H1 (cell line): ENCODE measurements at regions not wholly inside any gene's neighbourhood (a gene's known extent, or its start where the extent isn't known, plus 50 kb on each side); places are given as distances from the start of the nearest gene placed in this dataset.

Experiments
- CTCF ChIA-PET: fragments of 300-600 bp; sonication (Branson Sonifier 250); formaldehyde crosslinking; loops from one replicate; lab custom pipeline; 2021; ENCODE audit not compliant: partially characterized antibody; lab: Charles Lee
- POLR2A ChIA-PET: fragments of 300-600 bp; sonication (Branson Sonifier 250); formaldehyde crosslinking; loops from one replicate; lab custom pipeline; 2021; ENCODE audit warnings: inconsistent platforms; ENCODE audit not compliant: partially characterized antibody; lab: Charles Lee
- DNase-seq, 2 experiments: peaks; one replicate each; pipeline versions ENCODE4 v3.0.0 to v3.0.0-alpha.2; 2010 to 2022; ENCODE audit warnings: low spot score in 2 of 2, low read depth in 1 of 2, mixed read lengths in 1 of 2
- FAIRE-seq: peaks from 2 replicates; lab custom pipeline; 2011; peaks lifted over from hg19 to GRCh38; lab: Jason Lieb, UNC
- H2AFZ ChIP-seq: 2 replicates; pipeline ENCODE4 v1.8.1; 2012; ENCODE audit warnings: low read length, inconsistent platforms
- H2AK5ac ChIP-seq: 2 replicates; pipeline ENCODE4 v1.6.1; 2013; ENCODE audit warnings: low read depth, low read length
- H2BK120ac ChIP-seq: replicated peaks from 2 replicates; pipeline ENCODE3; 2013; ENCODE audit warnings: low read depth, low read length, inconsistent platforms
- H2BK12ac ChIP-seq: 2 replicates; pipeline ENCODE4 v1.6.1; 2013; ENCODE audit warnings: low read depth, low read length
- H2BK15ac ChIP-seq: 2 replicates; pipeline ENCODE4 v1.6.1; 2013; ENCODE audit warnings: low read length
- H2BK20ac ChIP-seq: 2 replicates; pipeline ENCODE4 v1.6.1; 2013; ENCODE audit warnings: low read length
- H2BK5ac ChIP-seq: 2 replicates; pipeline ENCODE4 v1.6.1; 2013; ENCODE audit warnings: low read depth, low read length
- H3K14ac ChIP-seq: 2 replicates; pipeline ENCODE4 v1.6.1; 2013; ENCODE audit warnings: inconsistent platforms; ENCODE audit not compliant: insufficient read length
- H3K18ac ChIP-seq: 2 replicates; pipeline ENCODE4 v1.6.1; 2013; ENCODE audit warnings: low read length; ENCODE audit errors: extremely low read depth
- H3K23ac ChIP-seq: 2 replicates; pipeline ENCODE4 v1.6.1; 2013; ENCODE audit warnings: inconsistent platforms; ENCODE audit not compliant: insufficient read length
- H3K23me2 ChIP-seq: 2 replicates; pipeline ENCODE4 v1.6.1; 2013; ENCODE audit warnings: low read depth, low read length
- H3K27ac ChIP-seq: 2 replicates; pipeline ENCODE4 v1.6.1; 2011; ENCODE audit warnings: low read depth, low read length, inconsistent platforms
- H3K27me3 ChIP-seq, 4 experiments: replicated peaks in 1 of 4; 1 replicate in 1 of 4; 2 replicates in 3 of 4; pipeline versions ENCODE4 v1.6.1 to v1.8.1; 2011 to 2013; ENCODE audit warnings: low read length in 3 of 4, mild to moderate bottlenecking in 3 of 4, inconsistent platforms in 2 of 4, mixed read lengths in 2 of 4, moderate library complexity in 1 of 4; ENCODE audit not compliant: control insufficient read depth in 3 of 4, insufficient read depth in 3 of 4; ENCODE audit errors: extremely low read depth in 1 of 4
- H3K36me3 ChIP-seq, 4 experiments: 2 replicates each; pipeline versions ENCODE4 v1.6.1 to v1.8.1; 2011 to 2013; ENCODE audit warnings: mild to moderate bottlenecking in 4 of 4, low read length in 3 of 4, moderate library complexity in 2 of 4, control low read depth in 1 of 4, inconsistent platforms in 1 of 4; ENCODE audit not compliant: insufficient read depth in 4 of 4, control insufficient read depth in 2 of 4
- H3K4ac ChIP-seq: replicated peaks from 2 replicates; pipeline ENCODE3; 2013; ENCODE audit warnings: low read length, low read depth, mixed read lengths, inconsistent platforms; ENCODE audit not compliant: insufficient read length
- H3K4me1 ChIP-seq, 4 experiments: replicated peaks in 1 of 4; 1 replicate in 1 of 4; 2 replicates in 3 of 4; pipeline versions ENCODE4 v1.6.1 to v1.8.1; 2011 to 2013; ENCODE audit warnings: low read length in 3 of 4, inconsistent platforms in 2 of 4, mixed read lengths in 1 of 4; ENCODE audit not compliant: insufficient read depth in 4 of 4, control insufficient read depth in 3 of 4
- H3K4me2 ChIP-seq, 2 experiments: 2 replicates each; pipeline versions ENCODE4 v1.6.1 to v1.8.1; 2011 to 2013; ENCODE audit warnings: low read depth in 2 of 2, low read length in 2 of 2, control low read depth in 1 of 2, inconsistent platforms in 1 of 2, mild to moderate bottlenecking in 1 of 2; ENCODE audit not compliant: insufficient read depth in 1 of 2
- H3K4me3 ChIP-seq, 4 experiments: fragments of 200-600, 300-600 bp in 1 of 4; sonication (generic), shearing (Covaris generic), sonication (Bioruptor Twin) in 1 of 4; 2 replicates each; pipeline versions ENCODE4 v1.5.1 to v1.8.1; 2011 to 2016; ENCODE audit warnings: low read length in 4 of 4, low read depth in 3 of 4, control low read depth in 2 of 4, inconsistent platforms in 2 of 4, mild to moderate bottlenecking in 2 of 4, mixed read lengths in 1 of 4, moderate library complexity in 1 of 4; ENCODE audit not compliant: insufficient read depth in 2 of 4; ENCODE audit errors: extremely low read depth in 1 of 4
- H3K56ac ChIP-seq: replicated peaks from 2 replicates; pipeline ENCODE3; 2013; ENCODE audit warnings: low read depth, mild to moderate bottlenecking, mixed read lengths, low read length, inconsistent platforms; ENCODE audit not compliant: insufficient read length
- H3K79me1 ChIP-seq: 2 replicates; pipeline ENCODE4 v1.6.1; 2013; ENCODE audit warnings: low read depth, low read length, control low read depth
- H3K79me2 ChIP-seq, 2 experiments: 2 replicates each; pipeline versions ENCODE4 v1.6.1 to v1.8.1; 2012 to 2013; ENCODE audit warnings: low read length in 2 of 2, mild to moderate bottlenecking in 2 of 2, inconsistent platforms in 1 of 2; ENCODE audit not compliant: insufficient read depth in 2 of 2, control insufficient read depth in 1 of 2
- H3K9ac ChIP-seq, 4 experiments: replicated peaks in 1 of 4; 1 replicate in 1 of 4; 2 replicates in 3 of 4; pipeline versions ENCODE4 v1.6.1 to v1.8.1; 2011 to 2013; ENCODE audit warnings: low read depth in 3 of 4, low read length in 3 of 4, control low read depth in 2 of 4, mild to moderate bottlenecking in 2 of 4, moderate library complexity in 2 of 4, inconsistent platforms in 1 of 4; ENCODE audit errors: extremely low read depth in 1 of 4
- H3K9me3 ChIP-seq, 2 experiments: 2 replicates each; pipeline versions ENCODE4 v1.6.1 to v1.8.1; 2012 to 2013; ENCODE audit warnings: mild to moderate bottlenecking in 2 of 2, moderate library complexity in 2 of 2, control low read depth in 1 of 2, inconsistent platforms in 1 of 2, low read depth in 1 of 2, low read length in 1 of 2, mixed read lengths in 1 of 2; ENCODE audit not compliant: insufficient read depth in 2 of 2
- H4K20me1 ChIP-seq, 2 experiments: replicated peaks in 1 of 2; 2 replicates each; pipeline versions ENCODE3 to v1.8.1; 2011 to 2013; ENCODE audit warnings: inconsistent platforms in 2 of 2, low read length in 2 of 2, mild to moderate bottlenecking in 1 of 2; ENCODE audit not compliant: insufficient read depth in 2 of 2, control insufficient read depth in 1 of 2
- H4K5ac ChIP-seq: 2 replicates; pipeline ENCODE4 v1.6.1; 2013; ENCODE audit warnings: low read length, low read depth, mixed read lengths, inconsistent platforms; ENCODE audit not compliant: insufficient read length
- H4K8ac ChIP-seq: 2 replicates; pipeline ENCODE4 v1.8.0; 2013; ENCODE audit warnings: mild to moderate bottlenecking, moderate library complexity, low read length, inconsistent platforms; ENCODE audit not compliant: insufficient read depth; ENCODE audit errors: extremely low read depth
- H4K91ac ChIP-seq: replicated peaks from 2 replicates; pipeline ENCODE3; 2013; ENCODE audit warnings: low read length, mixed read lengths, inconsistent platforms; ENCODE audit not compliant: insufficient read length
- BACH1 ChIP-seq: IDR thresholded peaks from 2 replicates; pipeline ENCODE4 v1.6.1; 2012; ENCODE audit warnings: low read length, improper control_type of control experiment
- CBX5 ChIP-seq: fragments of 300-800, 300-1000 bp; sonication (generic); IDR thresholded peaks from 2 replicates; pipeline ENCODE4 v1.7.1; 2016; ENCODE audit warnings: antibody characterized with exemption, low read length, low read depth
- CTBP2 ChIP-seq: IDR thresholded peaks from 2 replicates; pipeline ENCODE4 v1.7.0; 2011; ENCODE audit warnings: borderline replicate concordance, mild to moderate bottlenecking, moderate library complexity, mixed read lengths, low read length; ENCODE audit not compliant: insufficient read depth, insufficient read length
- GTF2F1 ChIP-seq: IDR thresholded peaks from 2 replicates; pipeline ENCODE4 v1.6.1; 2012; ENCODE audit warnings: low read depth, low read length, improper control_type of control experiment, borderline replicate concordance
- KDM4A ChIP-seq: IDR thresholded peaks from one replicate; pipeline ENCODE4 v1.7.1; 2012; ENCODE audit warnings: low read depth, mild to moderate bottlenecking, moderate library complexity, low read length, inconsistent platforms; ENCODE audit not compliant: severe bottlenecking
- POLR2A ChIP-seq, 2 experiments: IDR thresholded peaks; 1 replicate in 1 of 2; 2 replicates in 1 of 2; pipeline ENCODE4 v1.6.1; 2011; ENCODE audit warnings: low read depth in 2 of 2, low read length in 2 of 2, mild to moderate bottlenecking in 2 of 2; ENCODE audit errors: control extremely low read depth in 1 of 2
- POLR2AphosphoS5 ChIP-seq: IDR thresholded peaks from 2 replicates; pipeline ENCODE4 v1.6.1; 2011; ENCODE audit warnings: low read depth, low read length
- RFX5 ChIP-seq: IDR thresholded peaks from 2 replicates; pipeline ENCODE4 v1.6.1; 2011; ENCODE audit warnings: low read depth, low read length, improper control_type of control experiment, borderline replicate concordance
- RNF2 ChIP-seq: fragments of 200-900, 300-1000 bp; sonication (generic); IDR thresholded peaks from 2 replicates; pipeline ENCODE4 v1.7.1; 2016; ENCODE audit warnings: borderline replicate concordance, low read depth, mild to moderate bottlenecking, antibody characterized with exemption, low read length; ENCODE audit not compliant: poor library complexity, severe bottlenecking; ENCODE audit errors: missing control alignments

DNA sequence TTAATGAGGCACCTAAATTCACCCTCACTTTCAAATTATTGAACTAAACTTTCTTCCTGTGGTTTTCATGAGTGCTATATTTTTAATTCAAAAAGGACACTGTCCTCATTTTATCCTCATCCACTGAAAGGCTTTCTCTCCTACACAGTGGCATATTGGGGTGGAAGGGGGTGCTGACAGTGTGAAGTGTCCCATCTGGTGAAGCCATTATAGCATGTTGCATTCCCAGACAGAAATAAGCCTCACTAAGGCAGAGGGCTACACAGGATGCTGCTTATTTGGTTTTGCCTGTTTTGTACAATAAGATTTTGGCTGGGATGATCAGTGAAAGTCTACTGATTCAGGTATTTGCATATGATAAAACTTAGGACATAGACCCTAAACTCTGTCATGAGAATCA, 82.4 kb upstream of the INHBA start:
- TF ChIP-seq CTBP2 (no peak), CBX5 (no peak), GTF2F1 (no peak), POLR2AphosphoS5 (no peak), POLR2A (IDR thresholded peaks at IDR 0.05; ENCODE audit: control extremely low read depth in 1 of 2, low read depth in 2 of 2, low read length in 2 of 2) (no peak), RNF2 (no peak), RFX5 (no peak), BACH1 (no peak), KDM4A (no peak)

More for the DNA sequence above, 82.4 kb upstream of the INHBA start:
- H3K23me2 ChIP-seq = no peaks in the 10 kb centered on the region
- H2BK120ac ChIP-seq = no peak overlapping the region
- POLR2A ChIA-PET = no interaction called here
- H3K4me2 ChIP-seq = no peak overlapping the region
- H2BK20ac ChIP-seq = no peak overlapping the region
- H3K79me1 ChIP-seq = no peaks in the 10 kb centered on the region
- H3K23ac ChIP-seq = no peak overlapping the region
- H3K56ac ChIP-seq = no peak overlapping the region
- H2BK15ac ChIP-seq = no peak overlapping the region
- no peak overlapping the region for H4K5ac ChIP-seq
- no peak for FAIRE-seq
- H3K9me3 ChIP-seq = no peaks in the 10 kb centered on the region
- no peak overlapping the region for H3K4me3 ChIP-seq
- H4K8ac ChIP-seq = no peak overlapping the region
- no peak overlapping the region for H2BK5ac ChIP-seq
- H2AFZ ChIP-seq = no peak overlapping the region
- H4K20me1 ChIP-seq = no peaks in the 10 kb centered on the region
- no peaks in the 10 kb centered on the region for H3K4me1 ChIP-seq
- H2BK12ac ChIP-seq = no peak overlapping the region
- H3K79me2 ChIP-seq = no peaks in the 10 kb centered on the region
- H3K27me3 ChIP-seq = no peaks in the 10 kb centered on the region
- H3K18ac ChIP-seq = no peak overlapping the region
- H2AK5ac ChIP-seq = no peak overlapping the region
- DNase-seq = no peak
- CTCF ChIA-PET = interaction anchor here (2.0 kb wide), 1 partner anchor 13 kb away, joined by 5 read pairs; no protein-coding TSS in a partner anchor
- no peak overlapping the region for H3K9ac ChIP-seq
- H3K36me3 ChIP-seq = no peaks in the 10 kb centered on the region
- no peak overlapping the region for H3K4ac ChIP-seq
- H3K14ac ChIP-seq = no peak overlapping the region
- no peak overlapping the region for H3K27ac ChIP-seq
- no peak overlapping the region for H4K91ac ChIP-seq
